LNCaP clone FGC (cell line): ENCODE measurements at regions not wholly inside any gene's neighbourhood (a gene's known extent, or its start where the extent isn't known, plus 50 kb on each side); places are given as distances from the start of the nearest gene placed in this dataset.
"Not testable (repeated sequence)": the region's sequence is repeated elsewhere in the genome, so short reads cannot be mapped to it uniquely, and the experiment has no call there.

Source experiments
- DNase-seq: peaks from one replicate; pipeline ENCODE4 v3.0.0-alpha.2; 2011; ENCODE audit warnings: low read depth
- H3K4me3 ChIP-seq: 2 replicates; pipeline ENCODE4 v1.5.1; 2011; ENCODE audit warnings: mild to moderate bottlenecking, low read depth, low read length, control low read depth
- TF ChIP-seq, protein P1 (sequence below): IDR thresholded peaks from 2 replicates; pipeline ENCODE4 v1.5.1; 2012; ENCODE audit warnings: mild to moderate bottlenecking; ENCODE audit not compliant: control insufficient read depth, insufficient read depth; ENCODE audit errors: extremely low read depth

DNA sequence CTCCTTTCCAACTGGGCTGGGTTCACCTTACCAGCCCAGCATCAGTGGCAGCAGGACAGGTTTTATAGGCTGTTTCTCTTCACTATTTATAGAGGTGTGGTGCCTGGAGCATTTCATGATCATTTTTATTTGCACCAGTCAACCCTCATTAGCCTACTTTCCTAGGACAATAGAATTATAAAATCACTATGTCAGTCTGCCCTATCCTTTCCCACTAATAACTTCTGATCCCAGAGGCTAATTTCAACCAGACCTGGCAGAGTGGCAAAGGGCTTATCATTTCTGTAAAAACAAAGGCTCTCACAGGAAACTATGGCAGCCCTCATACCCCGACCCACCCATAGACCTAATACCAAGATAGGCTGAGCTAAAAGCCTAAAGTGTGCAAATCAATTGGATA, 243.5 kb upstream of the TMEFF2 start:
- no peak overlapping the region for H3K4me3 ChIP-seq
- peak; percentile 32 for DNase-seq
- TF ChIP-seq, protein P1, sequence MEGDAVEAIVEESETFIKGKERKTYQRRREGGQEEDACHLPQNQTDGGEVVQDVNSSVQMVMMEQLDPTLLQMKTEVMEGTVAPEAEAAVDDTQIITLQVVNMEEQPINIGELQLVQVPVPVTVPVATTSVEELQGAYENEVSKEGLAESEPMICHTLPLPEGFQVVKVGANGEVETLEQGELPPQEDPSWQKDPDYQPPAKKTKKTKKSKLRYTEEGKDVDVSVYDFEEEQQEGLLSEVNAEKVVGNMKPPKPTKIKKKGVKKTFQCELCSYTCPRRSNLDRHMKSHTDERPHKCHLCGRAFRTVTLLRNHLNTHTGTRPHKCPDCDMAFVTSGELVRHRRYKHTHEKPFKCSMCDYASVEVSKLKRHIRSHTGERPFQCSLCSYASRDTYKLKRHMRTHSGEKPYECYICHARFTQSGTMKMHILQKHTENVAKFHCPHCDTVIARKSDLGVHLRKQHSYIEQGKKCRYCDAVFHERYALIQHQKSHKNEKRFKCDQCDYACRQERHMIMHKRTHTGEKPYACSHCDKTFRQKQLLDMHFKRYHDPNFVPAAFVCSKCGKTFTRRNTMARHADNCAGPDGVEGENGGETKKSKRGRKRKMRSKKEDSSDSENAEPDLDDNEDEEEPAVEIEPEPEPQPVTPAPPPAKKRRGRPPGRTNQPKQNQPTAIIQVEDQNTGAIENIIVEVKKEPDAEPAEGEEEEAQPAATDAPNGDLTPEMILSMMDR = no peak

DNA sequence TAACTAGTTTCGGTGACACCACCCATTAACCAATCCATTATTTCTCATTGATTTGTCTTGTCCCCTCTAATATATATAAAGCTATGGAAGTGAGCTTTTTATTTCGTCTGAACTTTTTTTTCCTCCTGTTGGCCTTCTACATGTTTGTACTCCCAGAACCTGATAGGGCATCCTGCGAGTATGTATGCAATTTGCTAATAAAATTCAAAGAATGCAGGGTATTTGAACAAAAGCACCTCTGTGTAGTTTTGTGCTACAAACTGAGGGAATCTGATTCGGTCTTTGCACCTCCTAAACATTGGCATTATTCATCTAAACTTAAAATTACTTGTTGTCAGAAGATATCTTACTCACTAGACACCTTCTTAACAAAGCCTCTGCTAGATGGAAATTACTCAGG, 242.9 kb upstream of the TMEFF2 start:
- TF ChIP-seq, protein P1 = no peak
- H3K4me3 ChIP-seq = no peak overlapping the region
- no peak for DNase-seq

DNA sequence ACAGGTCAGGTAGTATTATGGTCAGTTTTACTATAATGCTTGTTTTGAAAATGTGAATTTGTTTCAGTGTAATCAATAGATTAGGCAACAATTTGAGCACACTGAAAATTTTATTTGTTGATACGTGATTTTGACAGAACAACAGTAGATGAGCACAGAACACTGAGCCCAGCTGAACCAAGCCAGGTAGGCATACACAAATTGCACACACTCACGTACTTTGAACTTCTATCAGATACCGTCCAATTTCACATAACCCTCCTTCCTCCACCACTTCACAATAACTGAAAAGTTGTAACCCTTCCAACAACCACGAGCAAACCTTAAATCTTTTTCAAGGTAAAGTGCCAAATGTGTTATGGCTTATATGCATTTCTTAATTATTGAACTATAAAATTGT, 229.5 kb upstream of the TMEFF2 start:
- no peak for DNase-seq
- H3K4me3 ChIP-seq = no peak overlapping the region
- TF ChIP-seq, protein P1 = no peak

DNA sequence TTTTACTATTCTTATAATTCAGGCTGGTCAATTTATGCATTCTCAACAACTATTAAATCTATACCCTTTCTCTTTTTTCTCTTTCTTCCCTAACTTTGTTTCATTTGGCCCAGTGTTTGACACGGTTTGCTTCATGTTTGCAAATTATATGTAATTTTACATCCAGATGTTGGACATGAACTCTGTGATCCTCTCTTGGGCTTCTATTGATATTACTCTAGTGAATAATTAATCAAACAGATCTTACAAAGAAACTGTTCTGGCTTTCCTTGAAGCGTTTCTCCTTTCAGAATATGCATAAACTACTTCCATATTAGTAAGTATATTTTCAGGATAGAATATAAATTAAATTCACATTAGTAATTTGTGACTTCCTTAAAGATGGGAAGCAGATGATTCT, 225.1 kb upstream of the TMEFF2 start:
- no peak for DNase-seq
- H3K4me3 ChIP-seq = no peak overlapping the region
- TF ChIP-seq, protein P1 = no peak

DNA sequence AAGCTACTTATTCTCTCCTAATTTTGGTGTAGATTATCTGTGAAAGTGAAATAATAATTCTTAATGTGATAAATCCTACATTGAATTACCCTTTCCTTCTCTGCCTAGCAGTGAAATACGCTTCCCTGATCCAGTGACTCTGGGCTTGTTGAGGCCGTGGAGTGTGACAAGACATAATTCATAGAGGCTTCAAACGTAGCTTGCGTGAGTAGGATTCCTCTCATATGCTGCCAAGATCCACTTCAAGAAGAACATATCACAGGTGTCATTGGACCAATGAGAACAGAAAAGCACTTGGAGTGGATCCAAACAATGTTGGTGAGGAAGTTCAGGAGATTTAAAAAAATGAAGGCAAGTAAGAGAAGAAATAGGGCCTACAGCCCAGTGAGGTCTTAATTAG, 221.3 kb upstream of the TMEFF2 start:
- no peak for DNase-seq
- no peak overlapping the region for H3K4me3 ChIP-seq
- TF ChIP-seq, protein P1 = no peak

DNA sequence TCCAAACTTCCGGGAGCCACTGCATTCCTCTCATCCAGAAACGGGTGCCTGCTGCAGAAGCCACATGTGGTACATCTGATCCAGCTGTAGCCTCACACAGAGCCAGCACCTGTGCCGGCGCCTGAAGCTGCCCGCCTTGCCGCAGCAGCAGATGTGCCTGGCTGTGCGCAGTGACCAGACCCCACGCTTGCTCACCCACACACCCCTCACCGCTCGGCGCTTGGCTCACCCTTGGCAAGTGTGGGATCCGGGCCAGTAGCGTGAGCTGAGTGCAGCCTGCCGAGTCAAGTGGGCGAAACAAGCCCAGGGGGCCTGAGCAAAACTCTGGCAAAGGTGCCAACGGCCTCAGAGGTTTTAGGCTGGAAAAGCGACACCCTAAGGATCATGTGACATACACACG, 220.1 kb upstream of the TMEFF2 start:
- no peak overlapping the region for H3K4me3 ChIP-seq
- TF ChIP-seq, protein P1 = no peak
- DNase-seq = no peak

DNA sequence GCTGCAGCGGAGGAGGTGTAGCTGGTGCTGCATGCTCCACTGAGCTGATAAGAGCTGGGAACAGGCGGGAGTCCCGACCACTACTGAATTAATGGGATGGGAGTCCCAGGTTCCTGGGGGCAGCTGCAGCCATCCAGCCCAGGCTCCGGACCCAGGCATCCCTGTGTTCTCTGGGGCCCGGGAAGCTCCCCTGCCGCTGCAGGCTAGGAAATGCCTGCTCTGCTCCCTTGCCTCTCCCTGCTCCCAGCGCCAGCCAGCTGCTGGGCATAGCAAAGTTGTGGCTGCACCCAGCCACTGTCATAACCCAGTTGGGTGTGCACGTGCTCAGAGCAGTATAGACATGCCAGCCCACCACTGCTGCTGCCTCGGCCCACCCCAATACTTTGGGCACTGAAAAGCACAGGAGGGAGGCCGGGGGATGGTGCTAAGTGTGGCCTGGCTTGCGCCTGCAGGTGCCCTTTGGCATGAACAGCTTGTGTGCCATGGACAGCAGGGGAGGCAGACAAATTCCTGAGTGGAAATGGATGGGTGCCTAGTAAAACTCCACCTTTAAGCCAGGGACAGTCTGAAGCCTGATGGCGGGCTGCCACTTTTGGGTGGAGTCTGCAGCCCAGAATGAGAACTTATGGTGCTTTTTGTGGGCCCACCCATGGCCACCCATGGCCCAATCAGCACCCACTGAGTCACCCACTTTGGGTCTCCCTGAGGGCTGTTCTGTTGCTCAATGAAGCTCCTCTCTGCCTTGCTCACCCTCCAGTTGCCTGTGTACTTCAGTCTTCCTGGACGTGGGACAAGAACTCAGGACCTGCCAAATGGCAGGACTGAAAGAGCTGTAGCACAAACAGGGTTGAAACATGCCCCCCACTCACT, 219.3 kb upstream of the TMEFF2 start:
- TF ChIP-seq, protein P1 = no peak
- no peak overlapping the region for H3K4me3 ChIP-seq
- no peak for DNase-seq

DNA sequence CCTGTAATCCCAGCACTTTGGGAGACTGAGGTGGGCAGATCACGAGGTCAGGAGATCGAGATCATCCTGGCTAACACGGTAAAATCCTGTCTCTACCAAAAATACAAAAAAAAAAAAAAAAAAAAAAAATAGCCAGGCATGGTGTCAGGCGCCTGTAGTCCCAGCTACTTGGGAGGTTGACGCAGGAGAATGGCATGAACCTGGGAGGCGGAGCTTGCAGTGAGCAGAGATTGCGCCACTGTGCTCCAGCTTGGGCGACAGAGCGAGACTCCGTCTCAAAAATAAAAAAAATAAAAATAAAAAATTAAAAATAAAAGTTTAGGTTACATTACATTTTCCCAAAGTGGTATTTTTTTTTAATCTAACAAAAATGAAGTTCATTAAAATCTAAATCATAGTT, 218.1 kb upstream of the TMEFF2 start:
- DNase-seq, H3K4me3 ChIP-seq: not testable (repeated sequence)
